HG03521 (cell line): ENCODE measurements at regions not wholly inside any gene's neighbourhood (a gene's known extent, or its start where the extent isn't known, plus 50 kb on each side); places are given as distances from the start of the nearest gene placed in this dataset.
"Not testable (repeated sequence)": the region's sequence is repeated elsewhere in the genome, so short reads cannot be mapped to it uniquely, and the experiment has no call there.

Experiments
- ATAC-seq: cut with Tn5 transposase; IDR thresholded peaks from one replicate; pipeline ENCODE4 v1.9.1; 2021; ENCODE audit warnings: mild to moderate bottlenecking, moderate library complexity; ENCODE audit not compliant: unreplicated experiment

GRCh38 chrX:134045372-134045771, 60.0 kb upstream of the GPC3 start:
- not testable (repeated sequence) for ATAC-seq

DNA sequence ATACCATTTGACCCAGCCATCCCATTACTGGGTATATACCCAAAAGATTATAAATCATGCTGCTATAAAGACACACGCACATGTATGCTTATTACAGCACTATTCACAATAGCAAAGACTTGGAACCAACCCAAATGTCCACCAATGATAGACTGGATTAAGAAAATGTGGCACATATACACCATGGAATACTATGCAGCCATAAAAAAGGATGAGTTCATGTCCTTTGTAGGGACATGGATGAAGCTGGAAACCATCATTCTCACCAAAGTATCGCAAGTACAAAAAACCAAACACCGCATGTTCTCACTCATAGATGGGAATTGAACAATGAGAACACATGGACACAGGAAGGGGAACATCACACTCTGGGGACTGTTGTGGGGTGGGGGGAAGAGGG, 81.7 kb upstream of the GPC3 start:
- ATAC-seq, result not testable (repeated sequence)

DNA sequence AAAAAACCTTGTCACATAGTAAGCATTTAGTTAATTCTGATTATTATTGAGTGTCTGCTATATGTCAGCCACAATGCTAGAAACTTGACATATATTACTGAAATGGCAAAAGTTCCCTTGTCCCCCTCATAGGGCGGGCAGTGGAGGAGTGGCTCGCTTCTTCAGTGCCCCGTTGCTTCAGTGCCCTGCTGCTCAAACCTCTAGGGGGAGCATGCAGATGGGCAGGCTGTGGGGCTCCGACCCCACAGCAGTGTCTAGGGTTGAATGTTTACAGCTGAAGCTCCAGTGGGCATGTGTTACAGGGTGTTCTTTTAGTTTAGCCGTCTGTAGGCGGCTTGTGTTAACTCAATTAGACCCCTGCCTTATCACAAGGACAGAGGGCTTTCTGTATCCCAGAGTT, 86.5 kb upstream of the GPC3 start:
- not testable (repeated sequence) for ATAC-seq

DNA sequence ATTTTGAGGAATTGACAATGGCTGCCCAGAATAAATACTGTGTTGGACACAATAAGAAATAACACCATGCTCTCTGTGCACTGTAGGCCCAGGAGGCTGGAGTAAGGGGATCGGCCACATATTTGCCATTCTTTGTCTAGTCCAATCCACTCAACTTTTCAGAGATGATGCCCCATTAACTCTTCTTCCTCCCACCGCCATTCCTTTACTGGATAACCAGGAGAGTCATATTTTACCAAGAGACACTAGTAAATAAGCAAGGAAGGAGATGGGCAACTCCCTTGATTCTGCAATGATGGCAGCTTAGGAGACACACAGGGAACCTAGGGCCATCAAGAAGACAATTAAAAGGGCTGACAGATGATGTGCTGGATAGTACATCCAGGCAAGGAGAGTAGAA, 87.9 kb upstream of the GPC3 start:
- ATAC-seq, result no peak

- no peak for ATAC-seq
Measured at GRCh38 chrX:134074151-134074550, 88.8 kb upstream of the GPC3 start.

- no peak for ATAC-seq
Measured at GRCh38 chrX:134075894-134076718, 90.7 kb upstream of the GPC3 start.

- no peak for ATAC-seq
Measured at GRCh38 chrX:134095366-134095765, 110.0 kb upstream of the GPC3 start.

- no peak for ATAC-seq
Measured at GRCh38 chrX:134101636-134102035, 116.2 kb upstream of the GPC3 start.

DNA sequence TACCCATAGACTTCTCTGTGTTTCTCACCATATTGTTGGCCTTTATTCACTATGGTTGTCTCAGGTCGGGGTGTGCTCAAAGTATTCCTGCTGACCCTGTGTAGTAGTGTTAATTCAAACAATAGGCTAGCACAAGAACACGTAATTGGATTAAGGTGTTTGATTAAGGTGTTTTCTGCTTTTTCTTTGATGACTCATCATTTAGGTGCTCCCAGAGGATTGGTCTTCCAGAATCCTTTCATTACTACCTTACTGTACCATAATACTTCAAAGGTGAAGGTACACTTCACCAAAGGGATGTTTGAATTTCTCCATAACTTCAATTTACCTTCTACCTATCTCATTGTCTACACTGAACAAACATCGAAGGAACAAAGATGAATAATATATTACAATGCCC, 121.7 kb upstream of the CCDC160 start:
- no peak for ATAC-seq

- no peak for ATAC-seq
Measured at GRCh38 chrX:134137341-134137740, 99.6 kb upstream of the CCDC160 start.

DNA sequence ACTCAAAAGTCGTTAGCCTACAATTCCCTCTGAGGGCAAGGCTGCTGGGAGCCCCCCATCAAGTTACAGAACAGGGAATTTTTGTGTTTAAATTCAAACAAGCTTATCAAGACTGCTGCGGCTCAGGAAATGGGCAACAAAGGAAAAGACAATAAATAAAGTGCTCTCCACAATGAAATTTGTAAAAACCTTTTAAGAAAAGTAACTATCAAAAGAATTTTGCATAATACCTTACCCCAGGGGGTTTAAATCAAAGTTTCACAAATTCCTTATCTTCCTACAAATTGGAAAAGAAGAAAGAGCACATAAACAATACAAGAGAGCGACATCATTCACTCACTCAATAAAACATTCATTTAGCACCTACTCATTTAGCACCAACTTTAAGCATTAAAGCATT, 97.9 kb upstream of the CCDC160 start:
- ATAC-seq, result no peak

- no peak for ATAC-seq
Measured at GRCh38 chrX:134144231-134144630, 92.8 kb upstream of the CCDC160 start.

GRCh38 chrX:134146493-134146892, 90.5 kb upstream of the CCDC160 start:
- no peak for ATAC-seq

- no peak for ATAC-seq
Measured at GRCh38 chrX:134148172-134148692, 88.8 kb upstream of the CCDC160 start.

GRCh38 chrX:134158821-134159512, 78.0 kb upstream of the CCDC160 start:
- ATAC-seq, result no peak

GRCh38 chrX:134161162-134161561, 75.8 kb upstream of the CCDC160 start:
- peak; percentile 78 for ATAC-seq

GRCh38 chrX:134162032-134162431, 75.0 kb upstream of the CCDC160 start:
- no peak for ATAC-seq

GRCh38 chrX:134163836-134164235, 73.1 kb upstream of the CCDC160 start:
- ATAC-seq, result no peak

- ATAC-seq, result no peak
Measured at GRCh38 chrX:134167591-134168203, 69.3 kb upstream of the CCDC160 start.

DNA sequence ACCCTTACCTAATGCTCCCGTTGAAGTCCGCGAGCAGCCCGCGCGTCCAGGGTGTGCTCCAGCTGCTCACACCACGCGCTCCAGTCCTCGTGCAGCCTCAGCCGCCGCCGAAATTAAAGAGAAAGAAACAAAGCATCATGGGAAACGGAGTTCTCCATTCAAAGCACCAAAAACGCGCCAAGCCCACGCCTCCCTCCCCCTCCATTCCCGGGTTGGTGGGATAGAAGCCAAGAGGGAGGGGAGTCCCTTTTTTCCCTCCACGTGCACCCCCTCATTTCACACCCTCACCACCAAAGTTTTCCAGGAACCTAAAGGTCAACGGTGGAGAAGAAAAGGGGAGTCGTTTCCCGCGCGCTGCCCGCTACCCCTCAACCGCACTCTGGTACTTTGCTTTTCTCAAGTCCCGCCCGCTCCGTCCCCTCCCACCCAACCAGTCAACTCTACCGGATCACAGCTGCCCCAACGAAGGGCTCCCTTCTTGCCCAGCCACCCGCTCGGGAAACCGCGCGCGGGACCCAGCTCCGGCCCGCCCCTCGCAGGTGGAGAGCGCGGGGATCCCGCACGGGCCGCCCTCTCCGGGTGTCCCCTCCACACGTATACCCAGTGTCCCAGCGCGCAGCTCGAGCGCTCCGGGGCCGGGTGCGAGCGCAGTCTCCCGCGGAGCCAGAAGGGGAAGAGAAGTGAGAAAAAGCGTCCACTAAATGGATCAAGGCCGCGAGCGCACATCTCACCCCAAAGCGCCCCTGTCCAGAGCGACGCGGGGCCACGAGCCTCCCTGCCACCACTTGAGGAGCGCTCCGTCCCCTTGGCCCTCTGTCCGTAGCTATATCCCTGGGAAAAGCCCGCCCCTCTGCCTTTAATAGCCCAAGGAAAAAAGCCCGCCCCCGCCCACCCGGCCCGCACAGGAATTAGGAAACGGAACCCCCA, 65.1 kb upstream of the CCDC160 start:
- ATAC-seq, result no peak
